MM.1S (cell line): ENCODE measurements at regions not wholly inside any gene's neighbourhood (a gene's known extent, or its start where the extent isn't known, plus 50 kb on each side); places are given as distances from the start of the nearest gene placed in this dataset.

Experiments
- EZH2 ChIP-seq: fragments of 300-600 bp; sonication (generic); optimal IDR thresholded peaks from 2 replicates; pipeline ENCODE3; 2017; ENCODE audit warnings: low read depth, mild to moderate bottlenecking, antibody characterized with exemption, low read length, mixed read lengths
- TF ChIP-seq, protein P1 (sequence below): fragments of 300-600 bp; sonication (generic); IDR thresholded peaks from 2 replicates; pipeline ENCODE4 v1.5.1; 2016; ENCODE audit warnings: antibody characterized with exemption, low read length, mixed read lengths

DNA sequence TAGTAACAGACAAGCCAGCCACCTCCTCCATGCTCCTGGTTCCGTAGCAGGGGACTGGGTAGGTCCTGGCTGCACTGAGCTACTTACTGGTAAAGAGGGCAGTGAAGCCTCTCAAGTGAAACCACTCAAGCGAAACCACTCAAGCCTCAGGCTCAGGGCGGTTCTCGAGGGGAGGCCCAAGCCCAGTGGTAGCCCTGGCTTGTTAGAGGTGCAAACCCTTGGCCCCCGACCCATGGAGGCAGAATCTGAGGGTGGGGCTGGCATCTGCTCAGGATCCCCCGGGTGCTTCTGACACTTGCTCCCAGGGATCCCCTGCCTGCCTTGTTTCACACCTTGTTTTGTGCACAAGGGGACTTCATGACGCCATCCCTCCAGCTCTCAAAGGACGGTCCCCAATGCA lies 76.5 kb upstream of the OLFM1 start:
- TF ChIP-seq, protein P1, sequence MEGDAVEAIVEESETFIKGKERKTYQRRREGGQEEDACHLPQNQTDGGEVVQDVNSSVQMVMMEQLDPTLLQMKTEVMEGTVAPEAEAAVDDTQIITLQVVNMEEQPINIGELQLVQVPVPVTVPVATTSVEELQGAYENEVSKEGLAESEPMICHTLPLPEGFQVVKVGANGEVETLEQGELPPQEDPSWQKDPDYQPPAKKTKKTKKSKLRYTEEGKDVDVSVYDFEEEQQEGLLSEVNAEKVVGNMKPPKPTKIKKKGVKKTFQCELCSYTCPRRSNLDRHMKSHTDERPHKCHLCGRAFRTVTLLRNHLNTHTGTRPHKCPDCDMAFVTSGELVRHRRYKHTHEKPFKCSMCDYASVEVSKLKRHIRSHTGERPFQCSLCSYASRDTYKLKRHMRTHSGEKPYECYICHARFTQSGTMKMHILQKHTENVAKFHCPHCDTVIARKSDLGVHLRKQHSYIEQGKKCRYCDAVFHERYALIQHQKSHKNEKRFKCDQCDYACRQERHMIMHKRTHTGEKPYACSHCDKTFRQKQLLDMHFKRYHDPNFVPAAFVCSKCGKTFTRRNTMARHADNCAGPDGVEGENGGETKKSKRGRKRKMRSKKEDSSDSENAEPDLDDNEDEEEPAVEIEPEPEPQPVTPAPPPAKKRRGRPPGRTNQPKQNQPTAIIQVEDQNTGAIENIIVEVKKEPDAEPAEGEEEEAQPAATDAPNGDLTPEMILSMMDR = no peak
- no peak for TF ChIP-seq EZH2
